Nephron progenitor cell (in vitro differentiated cells): ENCODE measurements at regions not wholly inside any gene's neighbourhood (a gene's known extent, or its start where the extent isn't known, plus 50 kb on each side); places are given as distances from the start of the nearest gene placed in this dataset.

Source experiments
- DNase-seq: peaks from one replicate; pipeline ENCODE4 v3.0.0; 2021
- H3K27ac Mint-ChIP-seq: 2 replicates; pipeline ENCODE4 v1.8.0; 2021; ENCODE audit warnings: mild to moderate bottlenecking, moderate library complexity, mixed read lengths
- H3K27me3 Mint-ChIP-seq: 2 replicates; pipeline ENCODE4 v1.8.0; 2021; ENCODE audit warnings: mild to moderate bottlenecking, low read depth, mixed read lengths; ENCODE audit not compliant: poor library complexity
- H3K36me3 Mint-ChIP-seq: 2 replicates; pipeline ENCODE4 v1.8.0; 2021; ENCODE audit warnings: low read depth, mixed read lengths
- H3K4me1 Mint-ChIP-seq: 2 replicates; pipeline ENCODE4 v1.8.0; 2021; ENCODE audit warnings: mixed read lengths
- H3K4me3 Mint-ChIP-seq: 2 replicates; pipeline ENCODE4 v1.8.0; 2021; ENCODE audit warnings: mild to moderate bottlenecking, moderate library complexity, mixed read lengths
- H3K9me3 Mint-ChIP-seq: 2 replicates; pipeline ENCODE4 v1.8.0; 2021; ENCODE audit warnings: mild to moderate bottlenecking, moderate library complexity, mixed read lengths
- CTCF ChIP-seq: fragments of 200-600 bp; sonication (generic); IDR thresholded peaks from 2 replicates; pipeline ENCODE4 v1.5.0; 2021; ENCODE audit warnings: antibody characterized with exemption

GRCh38 chr5:143938230-143938629, 126.3 kb downstream of the HMHB1 start:
- Mint-ChIP-seq H3K9me3 (peaks cover 62% of the 10 kb centered on the region), H3K27me3 (peaks cover 6% of the 10 kb centered on the region), H3K27ac (no peak overlapping the region), H3K4me3 (no peak overlapping the region), H3K36me3 (peaks cover 18% of the 10 kb centered on the region), H3K4me1 (no peaks in the 10 kb centered on the region)
- no peak for DNase-seq
- TF ChIP-seq CTCF = no peak

GRCh38 chr5:143946837-143947236, 134.9 kb downstream of the HMHB1 start:
- Mint-ChIP-seq H3K9me3 (peaks cover 63% of the 10 kb centered on the region), H3K36me3 (no peaks in the 10 kb centered on the region), H3K27me3 (no peaks in the 10 kb centered on the region), H3K4me1 (no peaks in the 10 kb centered on the region), H3K4me3 (no peak overlapping the region), H3K27ac (no peak overlapping the region)
- no peak for TF ChIP-seq CTCF
- no peak for DNase-seq

- Mint-ChIP-seq H3K27me3 (no peaks in the 10 kb centered on the region), H3K9me3 (peaks cover 60% of the 10 kb centered on the region)
Observed at GRCh38 chr5:143947313-143947712, 135.4 kb downstream of the HMHB1 start.

GRCh38 chr5:143952809-143953208, 140.8 kb downstream of the HMHB1 start:
- no peak for DNase-seq
- no peak overlapping the region for H3K27ac Mint-ChIP-seq
- TF ChIP-seq CTCF = no peak
- H3K9me3 Mint-ChIP-seq = peaks cover 14% of the 10 kb centered on the region
- H3K27me3 Mint-ChIP-seq = peaks cover 2% of the 10 kb centered on the region
- H3K36me3 Mint-ChIP-seq = no peaks in the 10 kb centered on the region
- H3K4me3 Mint-ChIP-seq = no peak overlapping the region
- H3K4me1 Mint-ChIP-seq = no peaks in the 10 kb centered on the region

More at GRCh38 chr5:143947313-143947712, 135.4 kb downstream of the HMHB1 start:
- TF ChIP-seq CTCF = no peak
- H3K4me3 Mint-ChIP-seq = no peak overlapping the region
- no peak for DNase-seq
- H3K4me1 Mint-ChIP-seq = no peaks in the 10 kb centered on the region
- H3K27ac Mint-ChIP-seq = no peak overlapping the region
- no peaks in the 10 kb centered on the region for H3K36me3 Mint-ChIP-seq

GRCh38 chr5:143953851-143954250, 141.9 kb downstream of the HMHB1 start:
- H3K9me3 Mint-ChIP-seq = peaks cover 9% of the 10 kb centered on the region
- H3K36me3 Mint-ChIP-seq = no peaks in the 10 kb centered on the region
- no peak for DNase-seq
- H3K4me1 Mint-ChIP-seq = no peaks in the 10 kb centered on the region
- H3K4me3 Mint-ChIP-seq = no peak overlapping the region
- peaks cover 2% of the 10 kb centered on the region for H3K27me3 Mint-ChIP-seq
- TF ChIP-seq CTCF = no peak
- H3K27ac Mint-ChIP-seq = no peak overlapping the region

- peaks cover 4% of the 10 kb centered on the region for H3K9me3 Mint-ChIP-seq
- no peaks in the 10 kb centered on the region for H3K4me1 Mint-ChIP-seq
- H3K36me3 Mint-ChIP-seq = no peaks in the 10 kb centered on the region
- peaks cover 2% of the 10 kb centered on the region for H3K27me3 Mint-ChIP-seq
- H3K4me3 Mint-ChIP-seq = no peak overlapping the region
- DNase-seq = no peak
- no peak for TF ChIP-seq CTCF
- no peak overlapping the region for H3K27ac Mint-ChIP-seq
Observed at GRCh38 chr5:143955141-143955540, 143.2 kb downstream of the HMHB1 start.
